ENCODE measurements at regions not wholly inside any gene's neighbourhood (a gene's known extent, or its start where the extent isn't known, plus 50 kb on each side); places are given as distances from the start of the nearest gene placed in this dataset.

- no peak for DNase-seq
Observed at GRCh38 chr2:134129900-134130537, 123.9 kb upstream of the MGAT5 start.

- no peak for DNase-seq
Observed at GRCh38 chr2:134131681-134132489, 122.0 kb upstream of the MGAT5 start.

DNA sequence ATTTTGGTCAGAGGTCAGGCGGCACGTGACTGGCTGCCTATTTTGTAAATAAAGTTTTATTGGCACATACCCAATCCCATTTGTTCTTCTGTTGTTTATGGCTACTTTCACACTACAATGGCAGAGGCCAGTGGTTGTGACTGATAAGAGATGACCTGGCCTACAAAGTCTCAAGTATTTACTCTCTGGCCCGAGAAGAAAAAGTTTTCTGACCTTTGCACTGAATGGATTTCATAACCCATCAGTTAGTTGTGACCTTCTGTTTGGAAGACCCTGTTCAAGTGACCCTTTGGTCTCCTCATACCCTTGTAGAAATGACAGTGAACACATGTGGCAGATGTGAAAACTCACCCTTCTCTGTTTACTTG lies 121.4 kb upstream of the MGAT5 start:
- DNase-seq, result no peak

DNA sequence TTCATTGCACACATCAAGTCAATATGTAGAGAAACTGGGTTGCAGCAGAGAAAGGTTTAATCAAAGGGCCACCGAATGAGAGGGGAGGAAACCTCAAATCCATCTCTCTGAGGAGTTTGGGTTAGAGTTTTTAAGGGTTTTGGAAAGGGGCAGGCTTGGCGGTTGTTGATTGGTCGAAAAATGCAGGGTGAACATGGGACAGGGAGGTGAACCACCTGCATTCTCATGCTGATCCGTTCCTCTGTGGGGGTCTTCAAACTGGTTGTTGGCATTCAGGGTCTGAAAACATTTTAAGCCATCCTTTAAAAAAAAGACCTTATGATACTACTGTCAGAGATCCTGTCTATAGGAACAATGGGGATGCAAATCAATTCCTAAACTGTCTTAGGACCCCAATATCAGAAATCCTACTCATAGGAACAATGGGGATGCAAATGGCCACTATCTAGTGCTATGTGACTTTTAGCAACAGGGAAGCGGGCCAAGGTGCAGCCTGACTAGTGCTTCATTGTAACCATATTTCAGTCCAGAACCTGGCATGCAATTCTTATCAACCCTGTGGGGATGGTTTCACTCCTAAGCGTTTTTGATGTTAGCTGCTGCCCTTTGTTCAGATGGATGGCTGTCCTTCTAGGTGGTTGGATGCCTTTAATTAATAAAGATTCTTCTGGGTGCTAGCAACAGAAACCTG lies 120.1 kb upstream of the MGAT5 start:
- no peak for DNase-seq

GRCh38 chr2:134134313-134134706 lies 119.6 kb upstream of the MGAT5 start:
- DNase-seq, result no peak

GRCh38 chr2:134134827-134135226 lies 119.0 kb upstream of the MGAT5 start:
- no peak for DNase-seq

DNA sequence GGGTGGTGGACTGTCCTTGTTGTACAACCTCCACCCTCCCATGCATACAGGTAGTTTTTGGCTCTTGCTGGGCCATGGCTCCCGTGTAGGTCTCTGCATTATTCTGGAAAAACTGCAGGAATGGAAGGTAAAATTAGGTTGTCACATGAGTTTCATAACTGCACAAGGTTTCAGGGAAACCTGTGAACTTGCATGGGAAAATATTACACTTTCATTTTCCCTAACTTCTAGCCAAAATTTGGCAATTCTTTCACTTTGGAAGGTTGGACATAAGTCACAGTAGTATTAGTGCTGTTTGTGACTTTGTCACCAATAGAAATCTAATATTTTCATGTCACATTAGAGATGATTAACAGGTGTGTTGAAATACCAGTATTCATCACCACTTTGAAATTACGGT lies 118.1 kb upstream of the MGAT5 start:
- no peak for DNase-seq

DNA sequence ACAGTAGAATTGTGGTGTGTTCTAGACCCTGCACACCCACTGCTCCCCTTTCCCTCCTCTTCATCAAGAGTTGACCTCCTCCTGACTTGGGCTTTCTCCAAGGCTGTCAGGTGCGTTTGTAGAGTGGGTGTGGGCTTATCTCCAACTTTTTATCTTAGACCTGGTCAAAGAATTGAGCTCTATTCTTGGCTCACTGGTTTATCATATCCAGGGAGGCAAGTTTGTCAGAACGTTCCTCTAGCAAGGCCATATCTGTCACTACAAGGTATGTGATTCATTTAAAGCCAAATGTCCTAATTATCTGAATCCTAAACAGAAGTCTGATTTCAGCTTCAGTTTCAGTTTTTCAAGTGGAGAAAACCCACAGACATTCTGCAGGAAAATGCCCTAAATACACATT lies 117.1 kb upstream of the MGAT5 start:
- no peak for DNase-seq

DNA sequence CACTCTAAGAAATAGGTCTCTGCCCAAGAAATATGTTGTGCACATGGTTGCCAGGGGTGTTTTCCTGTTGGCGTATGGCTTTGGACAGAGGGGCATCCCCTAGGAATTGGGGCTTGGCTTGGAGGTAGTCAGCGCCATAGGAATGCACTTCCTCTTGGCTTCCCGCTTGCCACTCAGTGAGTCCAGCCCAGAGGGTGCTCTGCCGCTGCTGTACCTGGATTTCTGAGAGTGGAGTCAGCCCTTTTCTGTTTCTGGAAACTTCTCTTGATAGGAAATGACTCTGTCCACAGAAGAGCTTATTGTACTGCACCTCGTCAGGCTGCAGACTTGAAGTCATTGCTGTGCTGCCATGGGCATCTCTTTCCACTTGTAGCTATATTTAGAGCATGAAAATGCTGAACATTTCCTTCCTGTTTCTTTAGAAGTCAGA lies 116.7 kb upstream of the MGAT5 start:
- no peak for DNase-seq

DNA sequence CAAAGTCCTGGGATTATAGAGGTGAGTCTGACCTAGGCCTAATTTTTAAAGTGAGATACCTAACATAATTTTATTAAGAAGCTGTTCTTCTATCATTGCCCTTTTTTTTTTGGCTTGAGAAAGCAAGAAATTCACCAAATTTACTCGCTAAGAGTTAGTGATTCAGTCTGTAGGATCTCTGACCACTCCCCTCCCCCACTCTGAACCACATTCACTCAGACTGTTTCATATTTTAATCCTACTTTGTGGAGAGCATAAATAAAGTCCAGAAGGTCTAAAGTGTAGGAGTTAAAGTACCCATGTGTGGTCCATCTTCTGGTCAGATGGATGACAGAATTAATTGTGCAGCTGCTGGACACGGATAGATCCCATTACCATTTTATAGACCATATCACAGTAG lies 115.8 kb upstream of the MGAT5 start:
- DNase-seq, result no peak

- no peak for DNase-seq
Observed at GRCh38 chr2:134139611-134140010, 114.3 kb upstream of the MGAT5 start.

DNA sequence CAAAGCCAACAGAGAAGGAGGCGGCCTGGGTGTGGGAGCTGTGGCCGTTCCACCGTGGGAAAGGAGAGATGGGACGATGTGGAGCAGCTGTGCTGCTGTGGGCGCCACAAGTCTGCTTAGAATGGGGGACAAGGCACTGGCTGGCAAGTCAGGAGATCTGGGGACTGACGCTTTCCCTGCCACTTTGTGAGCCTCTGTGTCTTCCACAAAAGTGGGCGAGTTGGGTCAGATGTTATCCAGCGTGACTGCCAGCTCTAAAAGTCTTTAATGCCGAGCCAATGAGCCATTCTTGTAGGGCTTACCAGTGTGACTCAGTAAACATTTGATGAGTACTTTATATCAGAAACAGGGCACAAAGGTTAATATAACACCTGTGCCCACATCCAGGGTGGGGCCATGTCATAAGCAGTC lies 113.6 kb upstream of the MGAT5 start:
- DNase-seq, result no peak

GRCh38 chr2:134141598-134142340 lies 112.1 kb upstream of the MGAT5 start:
- DNase-seq, result no peak

GRCh38 chr2:134142341-134142738 lies 111.5 kb upstream of the MGAT5 start:
- DNase-seq, result no peak

- DNase-seq, result no peak
Observed at GRCh38 chr2:134142903-134143302, 111.0 kb upstream of the MGAT5 start.

DNA sequence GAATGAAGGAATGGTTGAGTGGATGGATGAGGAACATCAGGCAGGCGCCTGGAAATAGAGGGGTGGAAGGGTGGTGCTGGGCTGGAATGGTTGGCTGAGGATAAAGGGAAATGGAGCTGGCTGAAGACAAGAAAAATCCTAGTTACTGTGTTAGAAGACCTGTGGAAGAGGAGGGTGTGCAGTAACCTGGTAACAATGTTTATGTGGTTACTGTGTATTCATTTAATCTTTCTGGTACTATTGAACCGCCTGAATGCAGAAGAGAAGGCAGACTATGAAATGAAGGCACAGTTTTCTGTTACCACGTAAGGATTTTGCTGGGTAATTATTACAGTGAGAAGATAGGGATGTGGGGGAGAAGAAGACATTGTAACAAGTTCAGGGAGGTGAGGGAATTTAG lies 110.3 kb upstream of the MGAT5 start:
- DNase-seq, result no peak

DNA sequence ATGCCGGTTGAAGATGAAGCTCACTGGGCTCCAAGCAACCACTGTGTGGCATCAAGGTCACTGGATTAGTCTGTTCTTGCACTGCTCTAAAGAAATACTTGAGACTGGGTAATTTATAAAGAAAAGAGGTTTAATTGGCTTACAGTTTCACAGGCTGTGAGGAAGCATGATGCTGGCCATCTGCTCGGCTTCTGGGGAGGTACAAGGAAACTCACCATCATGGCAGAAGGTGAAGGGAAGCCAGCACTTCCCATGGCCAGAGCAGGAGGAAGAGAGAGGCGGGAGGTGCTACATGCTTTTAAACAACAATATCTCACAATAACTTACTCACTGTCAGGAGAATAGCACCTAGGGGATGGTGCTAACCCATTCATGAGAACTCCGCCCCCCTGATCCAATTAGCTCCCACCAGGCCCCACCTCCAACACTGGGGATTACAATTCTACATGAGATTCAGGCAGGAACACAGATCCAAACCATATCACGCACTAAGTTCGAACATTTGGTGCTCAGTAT lies 109.7 kb upstream of the MGAT5 start:
- no peak for DNase-seq

DNA sequence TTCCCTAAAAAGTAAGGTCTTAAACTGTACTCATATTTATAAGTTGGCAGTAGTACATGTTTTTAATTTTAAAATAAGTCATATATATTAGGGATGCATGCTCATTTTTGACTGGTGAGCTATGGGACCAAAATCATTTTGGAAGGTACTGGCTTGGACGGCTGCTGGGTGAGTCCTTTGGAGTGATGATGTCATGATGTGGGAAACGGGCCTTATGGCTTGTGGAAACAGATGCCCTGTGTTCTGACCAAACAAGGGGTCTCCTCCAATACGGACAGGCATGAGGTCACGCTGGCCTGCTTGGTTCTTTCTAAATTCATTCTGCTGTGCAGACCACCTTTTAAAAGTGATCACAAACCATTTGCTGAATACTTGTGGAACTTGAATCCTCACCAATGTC lies 109.2 kb upstream of the MGAT5 start:
- DNase-seq, result no peak

GRCh38 chr2:134145519-134145918 lies 108.4 kb upstream of the MGAT5 start:
- DNase-seq, result no peak

GRCh38 chr2:134146161-134146560 lies 107.7 kb upstream of the MGAT5 start:
- no peak for DNase-seq

GRCh38 chr2:134146620-134147019 lies 107.3 kb upstream of the MGAT5 start:
- no peak for DNase-seq

- DNase-seq, result no peak
Observed at GRCh38 chr2:134148172-134148571, 105.7 kb upstream of the MGAT5 start.

GRCh38 chr2:134148843-134149472 lies 104.9 kb upstream of the MGAT5 start:
- no peak for DNase-seq
